Epithelial cell of proximal tubule (primary cell): ENCODE measurements at regions not wholly inside any gene's neighbourhood (a gene's known extent, or its start where the extent isn't known, plus 50 kb on each side); places are given as distances from the start of the nearest gene placed in this dataset.

Source experiments
- DNase-seq: peaks from one replicate; pipeline ENCODE4 v3.0.0-alpha.2; 2011; ENCODE audit warnings: low read depth
- H3K4me3 ChIP-seq: 2 replicates; pipeline ENCODE4 v1.5.1; 2011; ENCODE audit warnings: low read depth, mild to moderate bottlenecking, low read length
- CTCF ChIP-seq: conservative IDR thresholded peaks from 2 replicates; pipeline ENCODE4 v1.5.1; 2012; ENCODE audit warnings: low read depth, mild to moderate bottlenecking, low read length

GRCh38 chr4:132572210-132572609 is 576.9 kb upstream of the PCDH10 start:
- TF ChIP-seq CTCF = no peak
- no peak for DNase-seq
- H3K4me3 ChIP-seq = no peak overlapping the region

GRCh38 chr4:132587626-132588025 is 561.5 kb upstream of the PCDH10 start:
- no peak for DNase-seq
- no peak for TF ChIP-seq CTCF
- H3K4me3 ChIP-seq = no peak overlapping the region

GRCh38 chr4:132592340-132592739 is 556.8 kb upstream of the PCDH10 start:
- H3K4me3 ChIP-seq = no peak overlapping the region
- no peak for TF ChIP-seq CTCF
- no peak for DNase-seq

- no peak for TF ChIP-seq CTCF
- DNase-seq = no peak
- H3K4me3 ChIP-seq = no peak overlapping the region
Measured at GRCh38 chr4:132592850-132593249, 556.2 kb upstream of the PCDH10 start.

- no peak for TF ChIP-seq CTCF
- no peak for DNase-seq
- no peak overlapping the region for H3K4me3 ChIP-seq
Measured at GRCh38 chr4:132593717-132594400, 555.2 kb upstream of the PCDH10 start.

- H3K4me3 ChIP-seq = no peak overlapping the region
- no peak for TF ChIP-seq CTCF
- no peak for DNase-seq
Measured at GRCh38 chr4:132596186-132596585, 552.9 kb upstream of the PCDH10 start.

GRCh38 chr4:132605551-132605950 is 543.5 kb upstream of the PCDH10 start:
- no peak for TF ChIP-seq CTCF
- no peak for DNase-seq
- H3K4me3 ChIP-seq = no peak overlapping the region
